ENCODE measurements at regions not wholly inside any gene's neighbourhood (a gene's known extent, or its start where the extent isn't known, plus 50 kb on each side); places are given as distances from the start of the nearest gene placed in this dataset.

DNA sequence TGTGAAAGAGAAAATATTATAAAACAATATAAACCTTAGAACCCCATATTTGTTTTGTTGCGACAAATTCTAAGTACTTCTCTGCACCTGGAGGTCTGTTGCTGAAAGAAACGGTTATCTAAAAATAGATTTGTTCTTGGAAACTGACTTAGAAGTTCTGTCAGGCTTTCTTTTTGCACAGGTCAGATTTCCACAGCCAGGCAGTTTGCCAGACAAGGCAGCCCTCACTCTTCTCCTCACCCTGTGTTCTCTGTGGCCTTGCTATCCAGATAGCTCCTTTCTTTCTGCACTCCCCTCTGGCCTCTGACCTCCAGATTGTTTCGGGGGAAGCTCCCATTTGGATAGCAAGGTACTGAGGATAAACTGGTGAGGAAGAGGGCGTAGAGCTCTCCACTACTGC lies 413.3 kb upstream of the ONECUT1 start:
- Mint-ChIP-seq H3K9me3 (ENCODE audit: low read depth, unreplicated experiment) (no peaks in the 10 kb centered on the region), H3K36me3 (ENCODE audit: insufficient read depth, unreplicated experiment) (no peaks in the 10 kb centered on the region), H3K27me3 (ENCODE audit: unreplicated experiment) (no peaks in the 10 kb centered on the region), H3K4me1 (ENCODE audit: low read depth, unreplicated experiment) (peaks cover under 1% of the 10 kb centered on the region), H3K4me3 (ENCODE audit: low read depth, unreplicated experiment) (no peak overlapping the region), H3K27ac (ENCODE audit: unreplicated experiment) (no peak overlapping the region)
- no TSS peak for BruUV-seq (replicated peaks)
- CTCF ChIA-PET = no interaction called here
- DNase-seq = no peak
- TF ChIP-seq, protein P1, sequence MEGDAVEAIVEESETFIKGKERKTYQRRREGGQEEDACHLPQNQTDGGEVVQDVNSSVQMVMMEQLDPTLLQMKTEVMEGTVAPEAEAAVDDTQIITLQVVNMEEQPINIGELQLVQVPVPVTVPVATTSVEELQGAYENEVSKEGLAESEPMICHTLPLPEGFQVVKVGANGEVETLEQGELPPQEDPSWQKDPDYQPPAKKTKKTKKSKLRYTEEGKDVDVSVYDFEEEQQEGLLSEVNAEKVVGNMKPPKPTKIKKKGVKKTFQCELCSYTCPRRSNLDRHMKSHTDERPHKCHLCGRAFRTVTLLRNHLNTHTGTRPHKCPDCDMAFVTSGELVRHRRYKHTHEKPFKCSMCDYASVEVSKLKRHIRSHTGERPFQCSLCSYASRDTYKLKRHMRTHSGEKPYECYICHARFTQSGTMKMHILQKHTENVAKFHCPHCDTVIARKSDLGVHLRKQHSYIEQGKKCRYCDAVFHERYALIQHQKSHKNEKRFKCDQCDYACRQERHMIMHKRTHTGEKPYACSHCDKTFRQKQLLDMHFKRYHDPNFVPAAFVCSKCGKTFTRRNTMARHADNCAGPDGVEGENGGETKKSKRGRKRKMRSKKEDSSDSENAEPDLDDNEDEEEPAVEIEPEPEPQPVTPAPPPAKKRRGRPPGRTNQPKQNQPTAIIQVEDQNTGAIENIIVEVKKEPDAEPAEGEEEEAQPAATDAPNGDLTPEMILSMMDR (IDR thresholded peaks at IDR 0.05; ENCODE audit: unreplicated experiment) = no peak
- intact Hi-C loops (cut with micrococcal nuclease; ENCODE audit: unreplicated experiment) = no loop called here

DNA sequence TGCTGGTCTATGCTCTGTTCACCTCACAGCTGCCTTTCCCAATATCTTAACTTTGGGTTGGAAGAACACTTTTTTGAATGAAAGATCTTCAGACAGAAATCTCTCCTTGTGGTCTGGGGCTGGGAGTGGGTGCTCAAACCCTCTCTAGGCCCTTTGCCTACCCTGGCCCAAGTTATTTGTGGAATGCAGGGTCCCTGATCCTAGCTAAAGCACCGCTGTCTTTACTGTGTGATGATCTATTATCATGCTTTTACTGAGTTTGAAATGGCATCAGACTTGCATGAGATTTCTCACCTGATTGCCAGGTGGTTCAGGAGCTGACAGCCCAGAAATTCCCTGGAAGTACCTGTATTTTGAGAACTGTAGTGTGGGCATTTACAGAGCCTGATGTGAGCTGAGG lies 412.7 kb upstream of the ONECUT1 start:
- no peak for DNase-seq
- Mint-ChIP-seq H3K27ac (ENCODE audit: unreplicated experiment) (no peak overlapping the region), H3K9me3 (ENCODE audit: low read depth, unreplicated experiment) (no peaks in the 10 kb centered on the region), H3K4me1 (ENCODE audit: low read depth, unreplicated experiment) (no peaks in the 10 kb centered on the region), H3K36me3 (ENCODE audit: insufficient read depth, unreplicated experiment) (no peaks in the 10 kb centered on the region), H3K27me3 (ENCODE audit: unreplicated experiment) (no peaks in the 10 kb centered on the region), H3K4me3 (ENCODE audit: low read depth, unreplicated experiment) (no peak overlapping the region)
- TF ChIP-seq, protein P1 (IDR thresholded peaks at IDR 0.05; ENCODE audit: unreplicated experiment) = no peak
- intact Hi-C loops (cut with micrococcal nuclease; ENCODE audit: unreplicated experiment) = no loop called here
- CTCF ChIA-PET = no interaction called here
- BruUV-seq (replicated peaks) = no TSS peak

DNA sequence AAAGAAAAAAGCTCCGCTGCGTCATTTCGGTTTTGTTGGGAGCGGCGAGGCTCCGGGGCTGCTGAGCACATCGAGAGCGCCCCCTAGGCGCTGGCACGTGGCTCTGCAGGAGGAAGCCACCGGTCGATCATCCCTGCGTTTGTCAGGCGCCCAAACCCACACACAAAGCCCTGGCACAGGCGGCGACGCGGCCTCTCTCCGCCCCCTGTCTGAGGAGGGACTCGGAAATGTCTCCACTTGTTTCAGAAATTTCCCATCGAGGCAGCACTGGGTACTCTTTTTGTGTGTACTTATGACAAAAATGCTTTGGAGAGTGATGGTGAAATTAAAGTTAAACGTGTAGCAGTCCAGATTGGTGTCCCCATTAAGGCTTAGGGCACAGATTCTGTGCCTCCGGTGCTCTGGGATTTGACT lies 407.3 kb upstream of the ONECUT1 start:
- TF ChIP-seq, protein P1 (IDR thresholded peaks at IDR 0.05; ENCODE audit: unreplicated experiment) = peak; percentile 90
- CTCF ChIA-PET = interaction anchor here (0.9 kb wide), 1 partner anchor 125 kb away, joined by 3 read pairs; no protein-coding TSS in a partner anchor
- no peaks in the 10 kb centered on the region for H3K27me3 Mint-ChIP-seq (ENCODE audit: unreplicated experiment)
- BruUV-seq (replicated peaks) = no TSS peak
- H3K36me3 Mint-ChIP-seq (ENCODE audit: insufficient read depth, unreplicated experiment) = no peaks in the 10 kb centered on the region
- H3K9me3 Mint-ChIP-seq (ENCODE audit: low read depth, unreplicated experiment) = peaks cover under 1% of the 10 kb centered on the region
- H3K4me3 Mint-ChIP-seq (ENCODE audit: low read depth, unreplicated experiment) = peak overlapping the region; percentile 40
- peak; percentile 78 for DNase-seq
- H3K4me1 Mint-ChIP-seq (ENCODE audit: low read depth, unreplicated experiment) = no peaks in the 10 kb centered on the region
- intact Hi-C loops (cut with micrococcal nuclease; ENCODE audit: unreplicated experiment) = loop anchor here (1.0 to 5.0 kb wide), 3 partner anchors 125 to 520 kb away; no protein-coding TSS in a partner anchor
- H3K27ac Mint-ChIP-seq (ENCODE audit: unreplicated experiment) = no peak overlapping the region

DNA sequence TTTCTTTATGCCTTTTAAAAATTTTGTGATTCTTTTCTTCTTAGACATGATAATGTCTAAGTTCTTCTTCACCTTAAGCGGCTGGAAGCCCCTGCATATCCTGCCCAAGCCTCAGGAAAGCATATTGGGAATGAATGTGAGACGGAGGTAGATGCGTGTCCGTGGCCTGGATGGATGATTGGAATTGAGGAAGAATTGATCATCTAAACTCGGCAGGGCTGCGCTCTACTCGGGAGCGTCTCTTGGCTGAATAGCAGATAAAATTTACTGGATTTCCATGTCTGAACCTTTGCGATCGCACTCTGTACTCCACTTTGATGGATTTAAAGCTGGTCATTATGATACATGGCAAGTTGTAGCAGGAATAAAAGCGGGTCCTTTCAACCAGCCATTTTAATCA lies 406.7 kb upstream of the ONECUT1 start:
- peak overlapping the region; percentile 40 for H3K4me3 Mint-ChIP-seq (ENCODE audit: low read depth, unreplicated experiment)
- BruUV-seq (replicated peaks) = no TSS peak

More for the DNA sequence above, 406.7 kb upstream of the ONECUT1 start:
- H3K36me3 Mint-ChIP-seq (ENCODE audit: insufficient read depth, unreplicated experiment) = no peaks in the 10 kb centered on the region
- H3K27ac Mint-ChIP-seq (ENCODE audit: unreplicated experiment) = no peak overlapping the region
- CTCF ChIA-PET = interaction anchor here (0.9 kb wide), 1 partner anchor 125 kb away, joined by 3 read pairs; no protein-coding TSS in a partner anchor
- intact Hi-C loops (cut with micrococcal nuclease; ENCODE audit: unreplicated experiment) = loop anchor here (1.0 to 5.0 kb wide), 3 partner anchors 124 to 521 kb away; no protein-coding TSS in a partner anchor
- no peaks in the 10 kb centered on the region for H3K27me3 Mint-ChIP-seq (ENCODE audit: unreplicated experiment)
- DNase-seq = no peak
- TF ChIP-seq, protein P1 (IDR thresholded peaks at IDR 0.05; ENCODE audit: unreplicated experiment) = no peak
- H3K4me1 Mint-ChIP-seq (ENCODE audit: low read depth, unreplicated experiment) = no peaks in the 10 kb centered on the region
- peaks cover 2% of the 10 kb centered on the region for H3K9me3 Mint-ChIP-seq (ENCODE audit: low read depth, unreplicated experiment)
